GM21390 (cell line): ENCODE measurements at regions not wholly inside any gene's neighbourhood (a gene's known extent, or its start where the extent isn't known, plus 50 kb on each side); places are given as distances from the start of the nearest gene placed in this dataset.

ENCODE experiments used
- ATAC-seq: cut with Tn5 transposase; IDR thresholded peaks from one replicate; pipeline ENCODE4 v1.9.1; 2021; ENCODE audit not compliant: unreplicated experiment

- no peak for ATAC-seq
Measured at GRCh38 chr22:27620367-27621154, 181.0 kb downstream of the MN1 start.

GRCh38 chr22:27621486-27622070, 180.0 kb downstream of the MN1 start:
- no peak for ATAC-seq

- no peak for ATAC-seq
Measured at GRCh38 chr22:27624042-27624441, 177.5 kb downstream of the MN1 start.

GRCh38 chr22:27624705-27625104, 176.9 kb downstream of the MN1 start:
- ATAC-seq: no peak

- no peak for ATAC-seq
Measured at GRCh38 chr22:27625769-27626674, 175.5 kb downstream of the MN1 start.

GRCh38 chr22:27626675-27627443, 174.7 kb downstream of the MN1 start:
- ATAC-seq: no peak

- ATAC-seq: no peak
Measured at GRCh38 chr22:27627444-27627833, 174.1 kb downstream of the MN1 start.

- ATAC-seq: no peak
Measured at GRCh38 chr22:27627901-27628300, 173.7 kb downstream of the MN1 start.

- no peak for ATAC-seq
Measured at GRCh38 chr22:27628341-27628740, 173.2 kb downstream of the MN1 start.

GRCh38 chr22:27628891-27629631, 172.5 kb downstream of the MN1 start:
- ATAC-seq: no peak

GRCh38 chr22:27629908-27630673, 171.5 kb downstream of the MN1 start:
- ATAC-seq: no peak

- ATAC-seq: no peak
Measured at GRCh38 chr22:27630754-27631153, 170.8 kb downstream of the MN1 start.

- no peak for ATAC-seq
Measured at GRCh38 chr22:27631641-27632040, 169.9 kb downstream of the MN1 start.

GRCh38 chr22:27632451-27633295, 168.9 kb downstream of the MN1 start:
- no peak for ATAC-seq

GRCh38 chr22:27633296-27633871, 168.2 kb downstream of the MN1 start:
- no peak for ATAC-seq

GRCh38 chr22:27634043-27634740, 167.4 kb downstream of the MN1 start:
- no peak for ATAC-seq

GRCh38 chr22:27635435-27635834, 166.1 kb downstream of the MN1 start:
- no peak for ATAC-seq

- no peak for ATAC-seq
Measured at GRCh38 chr22:27635852-27636251, 165.7 kb downstream of the MN1 start.
